ENCODE measurements at regions not wholly inside any gene's neighbourhood (a gene's known extent, or its start where the extent isn't known, plus 50 kb on each side); places are given as distances from the start of the nearest gene placed in this dataset.
A peak's percentile ranks its signal among the peaks of the same experiment; 100 is the strongest.

- no peak for DNase-seq
- intact Hi-C loops (cut with DNase I) = no loop called here
Observed at GRCh38 chr5:89399548-89399947, 516.6 kb upstream of the MEF2C start.

GRCh38 chr5:89397096-89397495 lies 514.1 kb upstream of the MEF2C start:
- intact Hi-C loops (cut with DNase I) = no loop called here
- no peak for DNase-seq

DNA sequence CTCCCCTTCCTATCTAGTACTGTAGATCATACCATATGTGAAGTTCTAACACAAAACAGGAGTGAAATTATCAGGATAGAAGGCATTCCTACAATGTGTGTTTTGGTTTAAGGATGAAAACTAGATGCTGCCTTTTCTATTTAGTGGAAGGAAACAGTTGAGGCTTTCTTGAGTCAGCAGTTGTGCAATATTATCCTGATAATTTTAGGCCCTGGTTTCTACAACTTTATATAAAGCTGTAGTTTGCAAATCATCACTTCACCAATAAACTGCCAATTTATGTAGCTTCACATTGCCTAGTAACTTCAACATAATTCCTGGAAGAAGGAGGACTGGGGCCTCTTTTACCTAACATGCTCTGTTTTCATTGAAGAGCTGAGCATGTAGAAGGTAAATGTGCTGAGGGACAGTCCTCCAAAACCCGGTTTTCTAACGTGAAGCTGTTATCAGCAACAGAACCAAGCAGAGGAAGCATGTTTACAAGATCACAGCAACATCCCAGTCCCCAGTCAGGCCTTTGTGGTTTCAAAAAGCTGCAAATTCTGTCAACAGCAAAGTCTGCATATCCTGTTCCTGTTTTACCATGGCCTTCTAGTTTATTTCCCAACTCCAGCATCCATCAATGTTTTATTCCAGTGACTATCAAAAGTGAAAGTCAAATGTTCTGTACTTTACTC lies 513.4 kb upstream of the MEF2C start:
- no peak for DNase-seq
- intact Hi-C loops (cut with DNase I) = no loop called here

DNA sequence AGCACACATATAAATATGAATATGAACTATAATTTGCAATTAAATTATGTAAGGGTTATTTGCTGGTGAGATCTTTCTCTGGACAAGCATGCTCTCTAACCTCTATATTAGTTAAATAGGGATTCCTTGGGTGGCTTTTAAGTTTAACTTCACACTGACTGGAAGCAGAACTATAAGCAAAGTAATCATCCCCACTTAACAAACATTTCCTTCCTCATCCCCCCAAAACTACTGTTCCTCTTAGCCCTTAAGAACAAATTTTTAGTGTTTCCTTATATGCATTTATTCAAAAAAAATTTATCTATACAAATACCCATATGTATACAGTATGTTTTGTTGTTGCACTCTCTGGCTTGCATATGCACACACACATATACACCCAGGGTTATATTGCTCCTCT lies 512.1 kb upstream of the MEF2C start:
- no peak for DNase-seq
- intact Hi-C loops (cut with DNase I) = no loop called here

- DNase-seq = no peak
- intact Hi-C loops (cut with DNase I) = no loop called here
Observed at GRCh38 chr5:89388872-89389271, 505.9 kb upstream of the MEF2C start.

DNA sequence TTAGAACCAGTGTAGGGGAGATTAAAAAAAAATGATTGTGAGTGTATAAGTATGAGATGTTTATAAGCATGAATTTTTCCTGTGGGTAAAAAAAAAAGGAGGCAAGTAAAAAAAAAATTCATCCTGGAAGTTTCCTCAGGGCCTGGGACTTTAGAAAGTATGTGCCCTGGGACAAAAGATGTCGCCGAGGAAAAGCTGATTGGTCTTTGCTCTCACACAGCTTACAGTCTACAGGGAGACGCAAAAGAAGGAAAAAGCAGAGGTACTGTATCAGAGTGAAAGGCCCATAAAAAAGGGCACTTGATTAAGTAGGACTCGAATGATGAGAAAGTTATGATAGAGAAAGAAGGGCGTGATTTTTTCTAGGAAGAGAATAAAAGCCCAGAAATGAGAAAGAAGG lies 501.4 kb upstream of the MEF2C start:
- intact Hi-C loops (cut with DNase I) = no loop called here
- DNase-seq = no peak

GRCh38 chr5:89380635-89381034 lies 497.7 kb upstream of the MEF2C start:
- intact Hi-C loops (cut with DNase I) = no loop called here

GRCh38 chr5:89377767-89378455 lies 494.9 kb upstream of the MEF2C start:
- peak in 2 of 10 donors; percentile 41 to 53 for DNase-seq
- intact Hi-C loops (cut with DNase I) = no loop called here

More at GRCh38 chr5:89380635-89381034, 497.7 kb upstream of the MEF2C start:
- DNase-seq = no peak

- no peak for DNase-seq
- intact Hi-C loops (cut with DNase I) = no loop called here
Observed at GRCh38 chr5:89374818-89375521, 492.0 kb upstream of the MEF2C start.

GRCh38 chr5:89374144-89374784 lies 491.3 kb upstream of the MEF2C start:
- DNase-seq = no peak
- intact Hi-C loops (cut with DNase I) = no loop called here

- no peak for DNase-seq
- intact Hi-C loops (cut with DNase I) = no loop called here
Observed at GRCh38 chr5:89372176-89372575, 489.2 kb upstream of the MEF2C start.

- intact Hi-C loops (cut with DNase I) = no loop called here
- DNase-seq = no peak
Observed at GRCh38 chr5:89371646-89372045, 488.7 kb upstream of the MEF2C start.

DNA sequence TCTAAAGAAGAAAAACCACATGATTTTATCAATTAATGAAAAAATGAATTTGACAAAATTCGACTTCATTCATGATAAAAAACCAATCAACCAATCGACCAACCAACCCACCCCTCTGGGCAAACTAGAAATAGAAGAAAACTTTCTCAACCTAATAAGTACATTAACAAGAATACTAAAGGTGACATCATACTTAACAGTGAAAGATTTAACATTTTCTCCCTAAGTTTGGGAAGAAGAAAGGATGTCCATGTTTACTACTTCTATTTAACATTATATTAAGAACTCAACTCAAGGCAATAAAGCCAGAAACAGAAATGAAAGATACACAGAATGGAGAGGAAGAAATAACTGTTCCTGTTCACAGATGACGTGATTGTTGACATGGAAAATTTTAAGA lies 476.1 kb upstream of the MEF2C start:
- intact Hi-C loops (cut with DNase I) = no loop called here
- DNase-seq = no peak

- intact Hi-C loops (cut with DNase I) = no loop called here
Observed at GRCh38 chr5:89353837-89354551, 471.0 kb upstream of the MEF2C start.

GRCh38 chr5:89351975-89352374 lies 469.0 kb upstream of the MEF2C start:
- no peak for DNase-seq
- intact Hi-C loops (cut with DNase I) = no loop called here

More at GRCh38 chr5:89353837-89354551, 471.0 kb upstream of the MEF2C start:
- no peak for DNase-seq

DNA sequence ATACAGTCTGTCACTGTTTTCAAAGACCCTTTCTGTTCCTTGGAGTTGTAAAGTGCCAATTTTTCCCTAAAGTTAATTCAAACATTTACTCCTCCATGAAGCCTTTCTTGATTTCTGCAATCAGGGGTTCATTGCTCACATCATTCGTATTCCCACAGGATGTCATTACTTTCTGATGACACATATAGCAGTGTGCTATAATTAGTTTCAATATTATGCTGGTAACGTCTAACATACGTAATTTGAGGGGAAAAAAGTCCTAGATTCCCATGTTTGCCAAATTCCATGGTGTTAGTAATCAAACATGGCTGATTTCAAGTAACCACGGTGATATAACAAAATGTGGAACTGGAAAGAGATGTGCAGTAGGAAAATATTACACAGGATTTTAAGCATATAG lies 468.2 kb upstream of the MEF2C start:
- no peak for DNase-seq
- intact Hi-C loops (cut with DNase I) = no loop called here

DNA sequence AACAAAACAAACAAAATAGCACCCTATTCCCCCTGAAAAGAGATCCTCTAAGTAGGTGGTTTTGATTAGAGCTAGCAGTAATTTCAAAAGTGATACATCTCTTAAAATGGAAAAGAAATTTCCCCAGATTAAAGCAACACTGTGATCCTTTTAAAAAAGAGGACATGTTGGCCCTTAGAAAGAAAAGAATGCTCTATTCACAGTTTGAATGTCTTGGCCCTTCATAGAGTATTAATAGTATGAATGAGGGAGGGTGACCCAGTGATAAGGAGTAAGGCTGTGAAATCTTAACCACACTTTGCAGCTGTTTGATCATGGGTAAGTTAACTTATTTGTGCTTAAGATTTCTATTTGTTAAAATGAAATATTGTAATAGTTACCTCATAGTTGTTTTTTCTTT lies 467.7 kb upstream of the MEF2C start:
- no peak for DNase-seq
- intact Hi-C loops (cut with DNase I) = no loop called here

GRCh38 chr5:89349246-89349980 lies 466.4 kb upstream of the MEF2C start:
- DNase-seq = no peak
- intact Hi-C loops (cut with DNase I) = no loop called here

- intact Hi-C loops (cut with DNase I) = no loop called here
- DNase-seq = no peak
Observed at GRCh38 chr5:89346573-89346972, 463.6 kb upstream of the MEF2C start.

- intact Hi-C loops (cut with DNase I) = no loop called here
- no peak for DNase-seq
Observed at GRCh38 chr5:89343666-89344065, 460.7 kb upstream of the MEF2C start.

Measured in posterior cingulate gyrus (tissue), 11 donors.